OCI-M1 (cell line): ENCODE measurements at regions not wholly inside any gene's neighbourhood (a gene's known extent, or its start where the extent isn't known, plus 50 kb on each side); places are given as distances from the start of the nearest gene placed in this dataset.
"Not testable (repeated sequence)": the region's sequence is repeated elsewhere in the genome, so short reads cannot be mapped to it uniquely, and the experiment has no call there.

Source experiments
- DNase-seq: peaks from one replicate; lab custom pipeline; 2025; lab: John Stamatoyannopoulos, UW

- peak; percentile 28 for DNase-seq
These were observed 1289.6 kb upstream of the SLC39A10 start for GRCh38 chr2:194367390-194367789.

- DNase-seq, result no peak
These were observed 1293.1 kb upstream of the SLC39A10 start for GRCh38 chr2:194363878-194364277.

GRCh38 chr2:194363295-194363694 is 1293.7 kb upstream of the SLC39A10 start:
- DNase-seq, result no peak

GRCh38 chr2:194352505-194352904 is 1304.5 kb upstream of the SLC39A10 start:
- DNase-seq, result no peak

GRCh38 chr2:194346193-194346592 is 1310.8 kb upstream of the SLC39A10 start:
- DNase-seq, result no peak

GRCh38 chr2:194345347-194345746 is 1311.7 kb upstream of the SLC39A10 start:
- no peak for DNase-seq

DNA sequence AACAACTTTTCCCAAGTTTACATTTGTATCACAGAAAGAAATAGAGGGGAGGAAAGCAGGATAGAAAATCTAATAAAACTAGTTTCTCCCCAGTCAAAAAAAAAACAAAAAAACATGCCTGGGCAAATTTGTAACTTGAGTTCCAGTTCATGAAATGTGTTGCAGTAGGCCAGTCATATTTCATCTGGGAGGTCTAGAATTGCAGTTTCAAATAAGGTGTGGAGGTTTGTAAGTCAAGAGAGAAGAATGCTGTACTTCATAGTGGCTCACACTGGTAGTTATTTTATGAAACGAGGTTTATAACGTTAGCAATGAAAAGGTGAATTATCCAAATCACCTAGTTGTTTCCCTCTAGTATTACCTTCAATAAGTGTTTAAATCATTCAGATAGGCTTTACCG is 1313.9 kb upstream of the SLC39A10 start:
- no peak for DNase-seq

GRCh38 chr2:194332799-194333490 is 1324.1 kb upstream of the SLC39A10 start:
- peak; percentile 70 for DNase-seq

DNA sequence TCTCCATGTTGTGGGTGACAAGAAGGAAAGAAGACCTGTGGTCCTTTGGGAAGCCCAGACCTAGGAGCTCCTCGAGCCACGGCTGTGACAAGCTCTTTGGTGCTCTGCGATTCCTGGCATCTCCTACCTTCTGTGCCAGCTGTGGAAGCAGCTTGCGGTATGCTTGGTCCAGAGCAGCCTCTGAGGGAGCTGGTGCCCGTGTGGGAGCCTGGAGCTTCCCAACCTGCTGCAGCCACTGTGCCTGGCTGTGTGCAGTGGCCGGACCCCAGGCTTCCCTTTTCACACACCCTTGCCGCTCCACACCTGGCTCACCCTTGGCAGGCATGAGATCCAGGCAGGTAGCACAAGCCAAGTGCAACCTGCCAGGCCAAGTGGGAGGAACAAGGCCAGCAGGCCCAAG is 1328.6 kb upstream of the SLC39A10 start:
- no peak for DNase-seq

- no peak for DNase-seq
These were observed 1329.7 kb upstream of the SLC39A10 start for GRCh38 chr2:194327196-194327888.

GRCh38 chr2:194323740-194324139 is 1333.3 kb upstream of the SLC39A10 start:
- DNase-seq, result no peak

GRCh38 chr2:194320520-194320919 is 1336.5 kb upstream of the SLC39A10 start:
- DNase-seq, result no peak

DNA sequence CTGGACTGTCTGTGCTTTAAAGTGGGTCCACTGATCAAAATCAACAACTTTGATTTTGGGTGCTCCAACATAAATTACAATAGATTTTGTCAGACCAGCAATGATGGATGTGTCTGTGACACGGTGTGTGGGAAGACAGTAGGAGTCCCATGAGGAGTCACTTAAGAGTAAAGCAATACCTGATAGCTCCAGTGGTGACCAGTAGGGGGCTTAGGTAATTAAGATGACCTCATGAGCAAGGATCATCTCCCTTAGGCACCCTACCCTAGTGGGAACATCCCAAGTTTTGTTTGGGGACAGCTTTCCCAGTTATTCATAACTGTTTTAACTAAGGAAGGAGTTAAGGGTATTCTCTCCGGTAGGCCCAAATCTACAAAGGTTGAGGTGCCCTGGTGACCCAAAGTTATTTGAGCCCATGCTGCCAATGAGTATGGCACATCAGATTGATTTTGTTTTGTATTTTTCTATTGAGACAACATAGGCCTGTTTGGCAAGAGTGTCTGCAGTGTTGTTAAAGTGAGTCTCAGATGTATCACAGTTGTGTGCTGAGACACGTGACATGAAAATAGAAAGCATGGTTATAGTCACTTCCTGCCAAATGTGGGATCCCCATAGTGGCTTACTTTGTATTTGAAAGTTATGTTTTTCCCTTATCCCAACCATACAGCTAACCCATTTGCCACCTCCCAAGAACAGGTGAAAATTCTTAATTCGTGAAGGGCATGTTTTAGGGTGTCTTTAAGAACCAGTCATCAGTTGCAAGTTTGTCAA is 1337.6 kb upstream of the SLC39A10 start:
- peak; percentile 40 for DNase-seq

GRCh38 chr2:194314042-194314441 is 1343.0 kb upstream of the SLC39A10 start:
- no peak for DNase-seq

- no peak for DNase-seq
These were observed 1352.8 kb upstream of the SLC39A10 start for GRCh38 chr2:194304191-194304590.

- DNase-seq, result no peak
These were observed 1355.1 kb upstream of the SLC39A10 start for GRCh38 chr2:194301946-194302345.

- no peak for DNase-seq
These were observed 1362.9 kb upstream of the SLC39A10 start for GRCh38 chr2:194294156-194294555.

- no peak for DNase-seq
These were observed 1365.9 kb upstream of the SLC39A10 start for GRCh38 chr2:194291104-194291503.

GRCh38 chr2:194289712-194290346 is 1367.2 kb upstream of the SLC39A10 start:
- no peak for DNase-seq

- DNase-seq, result not testable (repeated sequence)
These were observed 1380.4 kb upstream of the SLC39A10 start for GRCh38 chr2:194276667-194277066.

DNA sequence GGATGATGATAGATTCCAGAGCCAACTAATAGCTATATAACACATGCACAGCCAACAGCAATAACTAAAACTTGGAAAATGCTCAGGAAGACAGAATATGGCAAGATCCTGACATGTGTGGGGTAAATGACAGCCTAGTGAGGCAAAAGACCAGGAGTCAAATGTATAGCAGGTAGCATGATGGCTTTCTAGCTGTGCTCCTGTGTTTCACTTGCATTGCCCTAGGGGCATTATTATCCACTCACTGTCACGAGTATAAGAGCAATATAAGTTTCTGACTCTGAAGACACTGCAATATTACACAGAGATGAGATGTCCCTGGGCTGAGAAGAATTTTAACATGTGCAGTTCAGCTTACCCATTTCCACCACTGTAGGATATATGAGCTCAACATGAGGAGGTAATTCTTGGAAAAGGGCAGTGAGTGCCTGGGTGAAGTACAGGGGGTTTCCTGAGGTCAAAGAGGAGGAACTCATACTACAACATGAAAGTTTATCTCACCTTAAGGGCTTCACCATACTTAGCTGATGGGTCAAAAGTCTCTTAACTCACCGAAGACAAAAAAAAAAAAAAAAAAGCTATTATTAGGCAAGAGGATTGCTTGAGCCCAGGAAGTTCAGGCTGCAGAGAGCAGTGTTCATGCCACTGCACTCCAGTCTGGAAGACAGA is 1385.6 kb upstream of the SLC39A10 start:
- DNase-seq, result peak; percentile 41

GRCh38 chr2:194270648-194271047 is 1386.4 kb upstream of the SLC39A10 start:
- no peak for DNase-seq
